ENCODE measurements at regions not wholly inside any gene's neighbourhood (a gene's known extent, or its start where the extent isn't known, plus 50 kb on each side); places are given as distances from the start of the nearest gene placed in this dataset.

DNA sequence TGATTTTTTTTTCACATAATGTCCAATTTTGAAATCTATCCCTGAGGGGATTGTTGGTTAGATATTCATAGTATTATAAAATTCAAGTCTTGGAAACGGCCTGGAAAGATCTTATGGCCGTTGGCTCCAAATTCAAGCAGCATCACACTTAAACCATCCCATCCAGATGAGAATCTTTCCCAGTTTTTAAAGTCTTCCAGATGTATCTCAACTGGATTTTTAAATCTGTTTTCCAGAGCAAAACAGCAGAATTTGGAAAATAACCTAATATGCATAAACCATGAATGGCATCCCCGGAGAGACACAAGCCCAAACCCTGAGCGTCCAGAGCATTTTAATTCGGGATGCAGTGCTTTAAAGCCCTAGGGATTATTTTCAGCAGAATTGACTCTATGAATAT, 208.2 kb upstream of the PRKCQ start:
- TF ChIP-seq, protein P1, sequence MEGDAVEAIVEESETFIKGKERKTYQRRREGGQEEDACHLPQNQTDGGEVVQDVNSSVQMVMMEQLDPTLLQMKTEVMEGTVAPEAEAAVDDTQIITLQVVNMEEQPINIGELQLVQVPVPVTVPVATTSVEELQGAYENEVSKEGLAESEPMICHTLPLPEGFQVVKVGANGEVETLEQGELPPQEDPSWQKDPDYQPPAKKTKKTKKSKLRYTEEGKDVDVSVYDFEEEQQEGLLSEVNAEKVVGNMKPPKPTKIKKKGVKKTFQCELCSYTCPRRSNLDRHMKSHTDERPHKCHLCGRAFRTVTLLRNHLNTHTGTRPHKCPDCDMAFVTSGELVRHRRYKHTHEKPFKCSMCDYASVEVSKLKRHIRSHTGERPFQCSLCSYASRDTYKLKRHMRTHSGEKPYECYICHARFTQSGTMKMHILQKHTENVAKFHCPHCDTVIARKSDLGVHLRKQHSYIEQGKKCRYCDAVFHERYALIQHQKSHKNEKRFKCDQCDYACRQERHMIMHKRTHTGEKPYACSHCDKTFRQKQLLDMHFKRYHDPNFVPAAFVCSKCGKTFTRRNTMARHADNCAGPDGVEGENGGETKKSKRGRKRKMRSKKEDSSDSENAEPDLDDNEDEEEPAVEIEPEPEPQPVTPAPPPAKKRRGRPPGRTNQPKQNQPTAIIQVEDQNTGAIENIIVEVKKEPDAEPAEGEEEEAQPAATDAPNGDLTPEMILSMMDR (conservative IDR thresholded peaks at IDR 0.05; ENCODE audit: low read depth, low read length): no peak
- TF ChIP-seq EZH2phosphoT487 (IDR thresholded peaks at IDR 0.05; ENCODE audit: borderline replicate concordance, low read length): no peak
- TF ChIP-seq EZH2 (IDR thresholded peaks at IDR 0.05; ENCODE audit: low read length, unreplicated experiment): no peak
